ENCODE measurements at regions not wholly inside any gene's neighbourhood (a gene's known extent, or its start where the extent isn't known, plus 50 kb on each side); places are given as distances from the start of the nearest gene placed in this dataset.

- DNase-seq (ENCODE audit: low read depth) = no peak
Measured at GRCh38 chr6:14274546-14275492, 157.2 kb downstream of the CD83 start.

GRCh38 chr6:14275493-14275851 is 157.9 kb downstream of the CD83 start:
- DNase-seq (ENCODE audit: low read depth) = no peak

GRCh38 chr6:14276071-14276470 is 158.5 kb downstream of the CD83 start:
- DNase-seq (ENCODE audit: low read depth) = no peak

DNA sequence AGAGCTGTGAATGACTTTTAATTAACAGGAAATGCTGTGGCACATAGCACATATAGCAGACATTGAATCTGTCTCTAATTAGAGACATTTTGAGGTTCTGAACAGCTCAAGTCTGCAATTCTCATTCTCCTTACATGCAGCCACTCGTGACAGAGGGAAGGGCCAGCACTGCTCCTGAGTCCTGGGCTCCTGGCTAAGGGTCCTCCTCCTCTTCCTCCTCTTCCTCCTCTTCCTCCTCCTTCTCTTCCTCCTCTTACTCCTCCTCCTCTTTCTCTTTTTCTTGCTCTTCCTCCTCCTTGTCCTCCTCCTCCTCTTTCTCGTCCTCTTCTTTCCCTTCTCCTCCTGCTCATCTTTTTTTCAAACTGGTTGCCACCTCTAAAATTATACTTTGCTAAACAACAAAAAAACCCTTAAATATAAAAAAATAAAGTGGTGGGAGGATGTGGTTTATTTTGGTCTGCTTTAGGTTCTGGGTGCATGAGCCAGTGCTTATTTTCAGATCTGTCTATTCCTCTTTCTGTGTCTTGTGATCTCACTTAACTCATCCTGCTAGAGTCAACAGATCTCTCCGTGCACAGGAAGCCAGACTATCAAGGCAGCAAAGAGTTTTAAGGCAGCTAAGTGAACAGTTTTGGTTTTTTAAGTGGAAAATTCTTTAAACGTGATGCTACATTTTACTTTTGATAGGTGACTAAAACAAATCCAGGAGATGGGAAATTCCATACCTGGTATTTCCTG is 159.3 kb downstream of the CD83 start:
- DNase-seq (ENCODE audit: low read depth) = peak; percentile 37

DNA sequence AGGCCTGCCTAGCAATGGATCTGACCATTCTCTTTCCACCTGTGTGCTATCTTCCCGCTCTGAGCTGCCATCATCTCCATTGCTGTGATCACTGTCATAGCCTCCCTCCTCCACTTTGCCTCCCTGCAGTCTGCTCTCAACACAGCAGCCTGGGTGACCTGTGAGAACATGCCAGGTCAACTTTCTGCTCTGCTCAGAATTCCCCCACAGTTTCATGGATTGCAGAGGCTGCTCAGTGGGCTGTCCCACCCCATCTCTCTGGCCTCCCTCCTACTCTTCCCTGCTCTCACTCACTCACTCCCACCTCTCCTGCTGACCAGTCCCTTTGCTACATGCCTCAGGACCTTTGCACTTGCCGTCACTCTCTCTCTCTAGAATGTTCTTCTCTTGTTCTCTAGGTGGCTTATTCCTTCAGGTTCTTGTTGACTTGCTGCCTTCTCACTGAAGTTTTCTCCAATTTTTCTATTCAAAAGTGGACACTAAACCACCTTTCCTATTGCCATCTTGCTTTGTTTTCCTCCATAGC is 159.9 kb downstream of the CD83 start:
- DNase-seq (ENCODE audit: low read depth) = no peak

- no peak for DNase-seq (ENCODE audit: low read depth)
Measured at GRCh38 chr6:14278006-14278405, 160.4 kb downstream of the CD83 start.

DNA sequence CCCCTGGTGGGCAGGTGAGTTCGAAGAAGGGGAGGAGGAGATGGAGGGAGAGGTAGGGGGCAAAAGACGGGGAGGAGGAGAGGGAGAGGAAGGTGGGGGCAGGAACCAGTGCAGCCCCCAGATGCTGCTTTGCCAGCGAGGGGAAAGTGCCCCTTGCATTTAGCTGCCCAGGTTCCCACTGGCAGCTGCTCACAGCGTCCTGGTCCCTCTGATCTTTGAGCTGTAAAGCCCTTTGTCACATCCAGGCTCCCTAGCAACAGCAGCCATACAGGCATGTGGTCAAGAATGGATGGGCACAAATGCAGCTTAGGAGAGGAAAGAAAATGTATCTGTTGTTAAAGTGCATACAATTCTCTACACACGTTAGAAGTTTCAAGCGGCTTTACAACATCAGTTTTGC is 160.9 kb downstream of the CD83 start:
- no peak for DNase-seq (ENCODE audit: low read depth)

DNA sequence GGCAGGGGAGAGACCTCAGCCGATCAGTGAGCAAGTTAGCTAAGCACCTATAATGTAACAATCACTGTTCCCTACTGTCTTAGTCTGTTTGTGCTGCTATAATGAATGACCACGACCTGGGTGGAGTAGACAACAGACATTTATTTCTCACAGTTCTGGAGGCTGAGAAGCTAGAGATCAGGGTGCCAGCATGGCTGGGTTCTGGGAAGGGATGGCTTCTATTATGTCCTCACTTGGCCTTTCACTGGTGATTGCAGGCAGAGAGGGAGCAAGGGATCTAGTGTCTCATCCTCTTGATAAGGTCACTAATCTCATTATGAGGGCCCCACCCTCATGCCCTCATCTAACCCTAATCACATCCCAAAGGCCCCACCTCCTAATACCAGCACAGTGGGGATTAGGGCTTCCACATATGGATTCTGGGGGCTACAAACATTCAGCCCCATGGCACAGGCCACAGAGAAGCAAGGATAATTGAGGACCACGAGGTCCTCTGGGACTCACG is 162.5 kb downstream of the CD83 start:
- DNase-seq (ENCODE audit: low read depth) = no peak

GRCh38 chr6:14280766-14281293 is 163.3 kb downstream of the CD83 start:
- DNase-seq (ENCODE audit: low read depth) = no peak

GRCh38 chr6:14281811-14282660 is 164.5 kb downstream of the CD83 start:
- no peak for DNase-seq (ENCODE audit: low read depth)

DNA sequence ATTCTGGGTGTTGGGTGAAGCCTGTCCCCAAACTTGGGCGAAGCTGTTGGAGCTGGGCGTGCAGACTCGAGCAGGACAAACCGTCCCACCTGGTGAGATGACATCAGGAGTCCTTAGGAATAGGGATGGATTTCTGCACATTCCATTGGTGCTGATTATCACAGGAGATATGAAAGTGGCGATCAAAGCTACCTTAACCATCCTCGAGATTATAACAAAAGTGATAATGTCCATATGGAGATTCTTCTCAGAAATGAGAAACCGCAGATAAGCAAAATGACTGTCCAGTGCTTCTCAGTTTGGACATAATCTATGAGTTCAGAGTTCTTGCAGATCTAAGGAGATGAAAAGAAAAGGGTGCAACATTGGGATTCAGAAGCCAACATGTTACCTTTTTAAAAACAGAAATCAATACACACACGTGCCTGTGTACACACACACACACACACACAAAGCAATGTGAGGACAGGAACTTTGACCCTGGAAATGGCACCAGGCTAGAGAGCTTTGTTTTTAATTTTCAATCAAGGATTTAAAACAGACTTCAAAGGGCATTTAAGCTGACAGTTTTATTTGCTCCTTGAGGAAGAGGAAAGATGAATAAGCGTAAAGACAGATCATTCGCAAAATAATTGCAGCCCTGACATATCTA is 165.4 kb downstream of the CD83 start:
- no peak for DNase-seq (ENCODE audit: low read depth)

DNA sequence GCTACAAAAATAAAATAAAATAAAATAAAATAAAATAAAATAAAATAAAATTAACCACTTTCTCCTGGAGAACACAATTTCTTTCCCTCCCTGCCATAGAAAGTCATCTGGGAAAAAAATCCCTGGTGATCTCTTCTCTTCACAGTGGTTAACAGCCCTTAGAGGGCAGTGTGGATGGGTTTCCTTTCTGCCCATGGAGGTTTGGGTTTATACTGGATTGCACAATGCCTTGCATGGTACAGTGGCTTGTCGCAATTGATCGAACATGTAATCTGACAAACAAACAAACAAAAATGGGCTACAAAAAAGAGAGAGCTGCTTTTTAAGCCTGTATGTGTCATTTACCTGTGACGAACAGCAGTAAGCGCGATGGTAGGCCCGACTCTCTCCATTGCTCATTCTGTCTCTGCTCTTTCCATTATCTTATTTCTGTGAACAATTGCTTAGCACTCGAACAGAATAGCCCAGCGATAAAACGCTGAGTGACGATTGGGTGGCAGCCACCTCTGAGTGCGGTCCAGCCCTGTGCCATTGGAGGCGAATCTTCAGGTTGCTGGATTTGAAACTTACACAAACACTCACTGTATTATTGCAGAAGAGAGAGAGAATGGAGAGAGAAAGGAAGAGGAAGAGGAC is 166.1 kb downstream of the CD83 start:
- DNase-seq (ENCODE audit: low read depth) = no peak

GRCh38 chr6:14284969-14285590 is 167.5 kb downstream of the CD83 start:
- DNase-seq (ENCODE audit: low read depth) = no peak

DNA sequence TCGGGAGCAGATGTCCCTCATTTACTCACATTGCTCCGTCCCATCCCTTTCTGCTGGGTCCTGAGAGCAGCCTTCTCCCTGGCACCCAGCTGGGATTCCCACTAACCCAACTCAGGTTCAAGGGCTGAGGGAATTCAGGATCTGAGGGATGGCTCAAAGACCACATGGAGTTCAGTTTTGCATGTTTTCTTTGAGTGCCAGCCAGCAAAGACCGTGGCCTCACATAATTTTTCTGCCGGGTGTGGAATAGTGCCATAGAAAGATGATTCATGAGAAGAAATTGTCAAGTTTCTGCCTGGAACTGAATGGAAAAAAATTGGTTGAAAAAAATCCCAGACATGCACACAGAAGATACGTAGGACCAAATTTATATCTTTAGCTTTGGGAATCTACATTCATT is 168.6 kb downstream of the CD83 start:
- peak; percentile 97 for DNase-seq (ENCODE audit: low read depth)

GRCh38 chr6:14286634-14287428 is 169.3 kb downstream of the CD83 start:
- DNase-seq (ENCODE audit: low read depth) = no peak

GRCh38 chr6:14287707-14288106 is 170.1 kb downstream of the CD83 start:
- no peak for DNase-seq (ENCODE audit: low read depth)

DNA sequence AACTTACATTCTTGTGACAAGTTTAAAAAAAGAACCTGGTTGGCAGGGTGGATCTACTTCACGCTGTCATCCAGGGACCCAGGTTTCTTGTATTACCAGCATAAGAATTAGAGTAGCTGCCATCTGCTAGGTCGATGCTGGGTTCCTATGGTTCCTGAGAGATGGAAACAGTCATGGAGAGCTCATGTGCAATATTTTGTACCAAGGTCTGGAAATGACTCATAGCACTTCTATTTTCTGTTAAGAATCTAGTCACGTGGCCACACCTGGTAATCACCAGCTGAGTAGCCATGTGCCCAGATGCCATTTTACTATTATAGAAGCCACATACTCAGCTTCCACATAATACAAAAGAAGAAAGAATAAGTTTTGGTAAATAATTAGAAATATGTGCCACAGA is 171.3 kb downstream of the CD83 start:
- DNase-seq (ENCODE audit: low read depth) = no peak

DNA sequence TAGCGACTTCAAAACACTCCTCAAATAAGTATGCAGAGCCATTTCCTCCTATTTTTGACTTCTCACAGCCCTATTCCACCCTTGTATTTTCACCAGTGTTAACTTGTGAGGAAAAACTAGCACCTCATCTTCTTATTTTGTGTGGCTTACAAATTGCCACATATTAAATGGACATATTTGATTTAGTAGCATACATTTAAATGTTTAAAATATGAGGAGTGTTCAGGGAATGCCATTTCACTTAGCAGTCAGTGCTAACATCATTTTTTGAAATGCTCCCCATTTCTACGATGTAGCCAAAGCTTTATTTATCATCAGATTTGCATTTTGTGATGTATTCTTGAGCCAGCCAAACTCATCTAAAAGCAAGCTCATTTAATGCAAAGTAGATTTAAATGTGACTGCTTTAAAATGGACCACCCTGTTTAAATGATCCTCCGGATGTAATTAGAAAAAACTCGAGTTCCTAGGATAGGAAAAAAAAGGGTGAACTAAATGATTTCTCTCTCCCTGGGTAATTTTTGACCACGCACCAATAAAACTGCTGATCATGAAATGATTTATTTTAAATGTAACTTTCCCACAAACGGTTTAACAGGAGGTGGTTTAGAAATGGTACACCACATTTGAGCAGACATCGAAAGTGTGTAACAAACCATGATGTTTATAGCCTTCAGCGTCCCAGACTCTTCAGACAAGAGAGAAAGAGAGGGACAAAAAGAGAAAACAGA is 172.6 kb downstream of the CD83 start:
- no peak for DNase-seq (ENCODE audit: low read depth)

Data from EH (cell line).